BLaER1 treated with 17β-estradiol and CSF1 and Interleukin-3, amounts not matched to agents 10 nM and 100 nM (cell line): ENCODE measurements at regions not wholly inside any gene's neighbourhood (a gene's known extent, or its start where the extent isn't known, plus 50 kb on each side); places are given as distances from the start of the nearest gene placed in this dataset.

Experiments used
- H3K27ac ChIP-seq, 11 experiments: shearing (Covaris generic); formaldehyde crosslinking; 2 replicates each; pipeline ENCODE4 v1.8.1; 2022
- H3K27me3 ChIP-seq, 11 experiments: shearing (Covaris generic); formaldehyde crosslinking; 2 replicates each; pipeline ENCODE4 v1.8.1; 2022
- H3K36me3 ChIP-seq, 11 experiments: shearing (Covaris generic); formaldehyde crosslinking; 2 replicates each; pipeline ENCODE4 v1.8.1; 2022
- H3K4me1 ChIP-seq, 10 experiments: shearing (Covaris generic); formaldehyde crosslinking; 2 replicates each; pipeline ENCODE4 v1.8.1; 2022
- H3K4me2 ChIP-seq, 11 experiments: shearing (Covaris generic); formaldehyde crosslinking; 2 replicates each; pipeline ENCODE4 v1.8.1; 2022
- H3K4me3 ChIP-seq, 10 experiments: shearing (Covaris generic); formaldehyde crosslinking; 2 replicates each; pipeline ENCODE4 v1.8.1; 2022
- H3K9ac ChIP-seq, 11 experiments: shearing (Covaris generic); formaldehyde crosslinking; 2 replicates each; pipeline ENCODE4 v1.8.1; 2022
- H3K9me3 ChIP-seq, 11 experiments: shearing (Covaris generic); formaldehyde crosslinking; replicated peaks in 1 of 11; 2 replicates each; pipeline ENCODE4 v1.8.1; 2022
- H4K20me1 ChIP-seq, 11 experiments: shearing (Covaris generic); formaldehyde crosslinking; 2 replicates each; pipeline ENCODE4 v1.8.1; 2022
- Cebpa-rat ChIP-seq, 11 experiments: shearing (Covaris generic); IDR thresholded peaks; 2 replicates each; pipeline ENCODE4 v1.8.1; 2022

GRCh38 chr1:79688932-79689331 is 682.4 kb upstream of the ADGRL4 start:
- no peaks in the 10 kb centered on the region for H4K20me1 ChIP-seq
- TF ChIP-seq Cebpa-rat (IDR thresholded peaks at IDR 0.05) = no peak
- H3K36me3 ChIP-seq = no peaks in the 10 kb centered on the region
- no peak overlapping the region for H3K9ac ChIP-seq
- H3K27me3 ChIP-seq = no peaks in the 10 kb centered on the region
- no peaks in the 10 kb centered on the region for H3K4me1 ChIP-seq
- no peak overlapping the region for H3K4me2 ChIP-seq
- H3K9me3 ChIP-seq = no peaks in the 10 kb centered on the region
- H3K27ac ChIP-seq = no peak overlapping the region
- no peak overlapping the region for H3K4me3 ChIP-seq

- Histone ChIP-seq H3K9ac (no peak overlapping the region), H3K9me3 (peaks cover 0 to 8% (median 6%) of the 10 kb centered on the region in 11 experiments; a peak in 10 of 22 replicates), H3K27ac (no peak overlapping the region), H3K36me3 (no peaks in the 10 kb centered on the region), H3K27me3 (no peaks in the 10 kb centered on the region), H3K4me3 (no peak overlapping the region), H3K4me1 (no peaks in the 10 kb centered on the region), H4K20me1 (no peaks in the 10 kb centered on the region), H3K4me2 (no peak overlapping the region)
- no peak for TF ChIP-seq Cebpa-rat (IDR thresholded peaks at IDR 0.05)
Measured at GRCh38 chr1:79683420-79683819, 676.9 kb upstream of the ADGRL4 start.

- no peak overlapping the region for H3K4me2 ChIP-seq
- no peak overlapping the region for H3K9ac ChIP-seq
- H3K9me3 ChIP-seq = peaks cover 0 to 8% (median 6%) of the 10 kb centered on the region in 11 experiments; a peak in 10 of 22 replicates
- H3K4me1 ChIP-seq = no peaks in the 10 kb centered on the region
- H4K20me1 ChIP-seq = no peaks in the 10 kb centered on the region
- no peaks in the 10 kb centered on the region for H3K36me3 ChIP-seq
- no peaks in the 10 kb centered on the region for H3K27me3 ChIP-seq
- H3K4me3 ChIP-seq = no peak overlapping the region
- no peak for TF ChIP-seq Cebpa-rat (IDR thresholded peaks at IDR 0.05)
- no peak overlapping the region for H3K27ac ChIP-seq
Measured at GRCh38 chr1:79682478-79682877, 675.9 kb upstream of the ADGRL4 start.

- no peaks in the 10 kb centered on the region for H4K20me1 ChIP-seq
- H3K4me2 ChIP-seq = no peak overlapping the region
- peaks cover 0 to 8% (median 6%) of the 10 kb centered on the region in 11 experiments; a peak in 10 of 22 replicates for H3K9me3 ChIP-seq
- H3K36me3 ChIP-seq = no peaks in the 10 kb centered on the region
- no peak overlapping the region for H3K9ac ChIP-seq
- H3K27me3 ChIP-seq = no peaks in the 10 kb centered on the region
- H3K27ac ChIP-seq = no peak overlapping the region
- H3K4me3 ChIP-seq = no peak overlapping the region
- no peaks in the 10 kb centered on the region for H3K4me1 ChIP-seq
- no peak for TF ChIP-seq Cebpa-rat (IDR thresholded peaks at IDR 0.05)
Measured at GRCh38 chr1:79681382-79681781, 674.9 kb upstream of the ADGRL4 start.

- TF ChIP-seq Cebpa-rat (IDR thresholded peaks at IDR 0.05) = no peak
- no peak overlapping the region for H3K4me3 ChIP-seq
- H3K4me2 ChIP-seq = no peak overlapping the region
- H3K27ac ChIP-seq = no peak overlapping the region
- no peaks in the 10 kb centered on the region for H4K20me1 ChIP-seq
- no peak overlapping the region for H3K9ac ChIP-seq
- H3K27me3 ChIP-seq = no peaks in the 10 kb centered on the region
- H3K9me3 ChIP-seq = peaks cover 0 to 8% (median 6%) of the 10 kb centered on the region in 11 experiments; a peak in 10 of 22 replicates
- no peaks in the 10 kb centered on the region for H3K36me3 ChIP-seq
- H3K4me1 ChIP-seq = no peaks in the 10 kb centered on the region
Measured at GRCh38 chr1:79679916-79680315, 673.4 kb upstream of the ADGRL4 start.

GRCh38 chr1:79667848-79668696 is 661.5 kb upstream of the ADGRL4 start:
- no peak overlapping the region; a peak in 1 of 22 replicates for H3K9ac ChIP-seq
- no peaks in the 10 kb centered on the region for H3K9me3 ChIP-seq
- no peaks in the 10 kb centered on the region for H3K36me3 ChIP-seq
- no peak overlapping the region for H3K4me3 ChIP-seq
- peak overlapping the region in 4 of 11 experiments; percentile 3 to 66 (median 54); a peak in 6 of 22 replicates for H3K4me2 ChIP-seq
- H3K27ac ChIP-seq = peak overlapping the region in 2 of 11 experiments; percentile 42 to 46; a peak in 5 of 22 replicates
- H3K27me3 ChIP-seq = no peaks in the 10 kb centered on the region
- H3K4me1 ChIP-seq = peaks cover 0 to 22% (median 0%) of the 10 kb centered on the region in 10 experiments; a peak in 7 of 20 replicates
- H4K20me1 ChIP-seq = no peaks in the 10 kb centered on the region
- TF ChIP-seq Cebpa-rat (IDR thresholded peaks at IDR 0.05) = no peak

GRCh38 chr1:79667166-79667565 is 660.6 kb upstream of the ADGRL4 start:
- Histone ChIP-seq H3K27me3 (no peaks in the 10 kb centered on the region), H3K4me1 (peaks cover 0 to 30% (median 0%) of the 10 kb centered on the region in 10 experiments; a peak in 7 of 20 replicates), H4K20me1 (no peaks in the 10 kb centered on the region), H3K4me3 (no peak overlapping the region), H3K27ac (0 out of 22 replicates have a peak overlapping the region, but pooled peaks of 1 of the 11 experiments have one; percentile 46), H3K9ac (no peak overlapping the region), H3K4me2 (peak overlapping the region in 1 of 11 experiments; percentile 66; a peak in 1 of 22 replicates), H3K9me3 (no peaks in the 10 kb centered on the region), H3K36me3 (no peaks in the 10 kb centered on the region)
- TF ChIP-seq Cebpa-rat (IDR thresholded peaks at IDR 0.05) = no peak

- peaks cover 0 to 44% (median 0%) of the 10 kb centered on the region in 10 experiments; a peak in 7 of 20 replicates for H3K4me1 ChIP-seq
- H3K27me3 ChIP-seq = no peaks in the 10 kb centered on the region
- H3K4me3 ChIP-seq = no peak overlapping the region
- no peak overlapping the region for H3K27ac ChIP-seq
- H3K4me2 ChIP-seq = 0 out of 22 replicates have a peak overlapping the region, but pooled peaks of 1 of the 11 experiments have one; percentile 7
- no peaks in the 10 kb centered on the region for H4K20me1 ChIP-seq
- no peak overlapping the region for H3K9ac ChIP-seq
- TF ChIP-seq Cebpa-rat (IDR thresholded peaks at IDR 0.05) = no peak
- no peaks in the 10 kb centered on the region for H3K9me3 ChIP-seq
- H3K36me3 ChIP-seq = no peaks in the 10 kb centered on the region
Measured at GRCh38 chr1:79663916-79664315, 657.4 kb upstream of the ADGRL4 start.

- Histone ChIP-seq H3K9me3 (no peaks in the 10 kb centered on the region), H3K4me1 (peaks cover 0 to 31% (median 0%) of the 10 kb centered on the region in 10 experiments; a peak in 6 of 20 replicates), H3K4me2 (peak overlapping the region in 2 of 11 experiments; percentile 28 to 30; a peak in 3 of 22 replicates), H3K27ac (no peak overlapping the region), H3K4me3 (no peak overlapping the region), H3K9ac (no peak overlapping the region), H3K27me3 (no peaks in the 10 kb centered on the region), H3K36me3 (no peaks in the 10 kb centered on the region), H4K20me1 (no peaks in the 10 kb centered on the region)
- no peak for TF ChIP-seq Cebpa-rat (IDR thresholded peaks at IDR 0.05)
Measured at GRCh38 chr1:79662596-79662995, 656.1 kb upstream of the ADGRL4 start.
